Osteocyte (in vitro differentiated cells): ENCODE measurements at regions not wholly inside any gene's neighbourhood (a gene's known extent, or its start where the extent isn't known, plus 50 kb on each side); places are given as distances from the start of the nearest gene placed in this dataset.

ENCODE experiments used
- DNase-seq: peaks from one replicate; pipeline ENCODE4 v3.0.0; 2021; ENCODE audit warnings: mixed read lengths; ENCODE audit not compliant: unreplicated experiment; ENCODE audit errors: extremely low spot score
- H3K27ac Mint-ChIP-seq: one replicate; pipeline ENCODE4 v1.8.0; 2021; ENCODE audit warnings: mild to moderate bottlenecking, mixed read lengths; ENCODE audit not compliant: unreplicated experiment
- H3K27me3 Mint-ChIP-seq: one replicate; pipeline ENCODE4 v1.8.0; 2021; ENCODE audit warnings: mixed read lengths; ENCODE audit not compliant: unreplicated experiment
- H3K36me3 Mint-ChIP-seq: one replicate; pipeline ENCODE4 v1.8.0; 2021; ENCODE audit warnings: mixed read lengths; ENCODE audit not compliant: unreplicated experiment
- H3K4me1 Mint-ChIP-seq: one replicate; pipeline ENCODE4 v1.8.0; 2021; ENCODE audit warnings: mixed read lengths; ENCODE audit not compliant: unreplicated experiment
- H3K4me3 Mint-ChIP-seq: one replicate; pipeline ENCODE4 v1.8.0; 2021; ENCODE audit warnings: mild to moderate bottlenecking, moderate library complexity, mixed read lengths; ENCODE audit not compliant: unreplicated experiment
- H3K9me3 Mint-ChIP-seq: one replicate; pipeline ENCODE4 v1.8.0; 2021; ENCODE audit warnings: mixed read lengths; ENCODE audit not compliant: unreplicated experiment
- TF ChIP-seq, protein P1 (sequence below): fragments of 200-600 bp; sonication (generic); IDR thresholded peaks from 2 replicates; pipeline ENCODE4 v1.5.0; 2021; ENCODE audit warnings: antibody characterized with exemption, mild to moderate bottlenecking, moderate library complexity

DNA sequence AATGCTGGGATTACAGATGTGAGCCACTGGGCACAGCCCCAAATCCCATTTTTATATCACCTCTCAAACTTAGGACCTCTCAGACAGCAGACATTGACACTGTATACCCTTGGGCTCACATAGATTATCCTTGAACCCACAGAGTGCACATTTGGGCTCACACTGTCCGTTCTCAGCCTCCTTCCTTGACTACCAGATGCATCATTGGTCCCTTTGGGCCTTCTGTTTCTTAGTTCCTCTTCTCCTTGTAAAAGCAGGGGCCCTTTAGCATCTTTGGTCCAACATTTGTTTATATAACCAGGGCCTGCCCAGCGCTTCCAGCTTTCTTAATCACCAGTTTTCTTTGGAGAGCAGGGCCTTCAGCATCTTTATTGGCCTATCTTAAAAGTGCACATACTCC lies 126.2 kb downstream of the SEC61B start:
- no peak for DNase-seq
- TF ChIP-seq, protein P1, sequence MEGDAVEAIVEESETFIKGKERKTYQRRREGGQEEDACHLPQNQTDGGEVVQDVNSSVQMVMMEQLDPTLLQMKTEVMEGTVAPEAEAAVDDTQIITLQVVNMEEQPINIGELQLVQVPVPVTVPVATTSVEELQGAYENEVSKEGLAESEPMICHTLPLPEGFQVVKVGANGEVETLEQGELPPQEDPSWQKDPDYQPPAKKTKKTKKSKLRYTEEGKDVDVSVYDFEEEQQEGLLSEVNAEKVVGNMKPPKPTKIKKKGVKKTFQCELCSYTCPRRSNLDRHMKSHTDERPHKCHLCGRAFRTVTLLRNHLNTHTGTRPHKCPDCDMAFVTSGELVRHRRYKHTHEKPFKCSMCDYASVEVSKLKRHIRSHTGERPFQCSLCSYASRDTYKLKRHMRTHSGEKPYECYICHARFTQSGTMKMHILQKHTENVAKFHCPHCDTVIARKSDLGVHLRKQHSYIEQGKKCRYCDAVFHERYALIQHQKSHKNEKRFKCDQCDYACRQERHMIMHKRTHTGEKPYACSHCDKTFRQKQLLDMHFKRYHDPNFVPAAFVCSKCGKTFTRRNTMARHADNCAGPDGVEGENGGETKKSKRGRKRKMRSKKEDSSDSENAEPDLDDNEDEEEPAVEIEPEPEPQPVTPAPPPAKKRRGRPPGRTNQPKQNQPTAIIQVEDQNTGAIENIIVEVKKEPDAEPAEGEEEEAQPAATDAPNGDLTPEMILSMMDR = no peak
- Mint-ChIP-seq H3K27ac (peak overlapping the region; percentile 6), H3K36me3 (no peaks in the 10 kb centered on the region), H3K4me3 (no peak overlapping the region), H3K27me3 (no peaks in the 10 kb centered on the region), H3K4me1 (peaks cover 35% of the 10 kb centered on the region), H3K9me3 (no peaks in the 10 kb centered on the region)

DNA sequence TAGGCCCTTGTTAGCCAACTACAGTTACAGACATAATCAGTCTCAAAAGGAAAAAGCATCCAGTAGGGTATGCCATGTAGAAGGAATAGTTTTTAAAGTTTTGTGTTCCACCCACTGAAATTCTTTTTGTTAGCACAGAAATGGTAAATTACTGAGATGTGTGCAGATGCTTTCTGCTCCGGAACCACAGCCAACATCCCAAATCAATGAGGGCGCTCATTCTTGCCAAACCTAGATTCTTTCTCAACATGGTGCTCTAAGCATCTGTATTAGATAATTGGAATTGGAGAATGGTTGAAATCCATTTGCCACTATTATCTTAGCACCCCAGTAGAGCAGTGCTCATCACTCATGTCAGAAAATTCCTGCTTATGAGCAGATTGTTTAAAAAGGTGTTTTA lies 127.8 kb downstream of the SEC61B start:
- H3K27me3 Mint-ChIP-seq = no peaks in the 10 kb centered on the region
- TF ChIP-seq, protein P1 = no peak
- no peak overlapping the region for H3K4me3 Mint-ChIP-seq
- H3K9me3 Mint-ChIP-seq = no peaks in the 10 kb centered on the region
- H3K4me1 Mint-ChIP-seq = peaks cover 41% of the 10 kb centered on the region
- no peaks in the 10 kb centered on the region for H3K36me3 Mint-ChIP-seq
- no peak overlapping the region for H3K27ac Mint-ChIP-seq
- DNase-seq = no peak

- Mint-ChIP-seq H3K27me3 (no peaks in the 10 kb centered on the region), H3K36me3 (no peaks in the 10 kb centered on the region), H3K9me3 (no peaks in the 10 kb centered on the region), H3K4me1 (peaks cover 37% of the 10 kb centered on the region), H3K27ac (no peak overlapping the region), H3K4me3 (no peak overlapping the region)
- DNase-seq = no peak
- TF ChIP-seq, protein P1 = no peak
These were observed 128.4 kb downstream of the SEC61B start for GRCh38 chr9:99350461-99350860.

DNA sequence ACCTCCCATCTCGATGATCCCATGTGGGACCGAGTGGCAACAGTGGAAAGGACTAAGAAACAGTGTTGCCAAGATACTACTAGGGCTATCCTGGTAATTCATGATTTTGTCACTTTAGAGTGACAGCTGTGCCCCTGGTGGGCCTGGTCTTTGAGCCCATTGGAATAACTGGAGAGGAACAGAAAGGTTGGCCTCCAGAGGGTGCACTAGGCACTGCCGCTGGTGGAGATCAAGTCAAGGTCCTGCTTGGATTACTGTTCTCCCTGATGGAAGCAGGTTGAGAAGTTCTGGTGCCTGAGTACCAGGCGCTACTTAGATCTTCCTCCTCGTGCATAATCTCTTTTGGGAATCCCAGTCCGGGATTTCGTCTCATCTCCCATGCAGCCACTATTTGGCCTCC lies 129.6 kb downstream of the SEC61B start:
- no peak overlapping the region for H3K27ac Mint-ChIP-seq
- no peaks in the 10 kb centered on the region for H3K36me3 Mint-ChIP-seq
- TF ChIP-seq, protein P1 = no peak
- no peaks in the 10 kb centered on the region for H3K27me3 Mint-ChIP-seq
- no peak overlapping the region for H3K4me3 Mint-ChIP-seq
- no peak for DNase-seq
- no peaks in the 10 kb centered on the region for H3K9me3 Mint-ChIP-seq
- H3K4me1 Mint-ChIP-seq = peaks cover 38% of the 10 kb centered on the region

DNA sequence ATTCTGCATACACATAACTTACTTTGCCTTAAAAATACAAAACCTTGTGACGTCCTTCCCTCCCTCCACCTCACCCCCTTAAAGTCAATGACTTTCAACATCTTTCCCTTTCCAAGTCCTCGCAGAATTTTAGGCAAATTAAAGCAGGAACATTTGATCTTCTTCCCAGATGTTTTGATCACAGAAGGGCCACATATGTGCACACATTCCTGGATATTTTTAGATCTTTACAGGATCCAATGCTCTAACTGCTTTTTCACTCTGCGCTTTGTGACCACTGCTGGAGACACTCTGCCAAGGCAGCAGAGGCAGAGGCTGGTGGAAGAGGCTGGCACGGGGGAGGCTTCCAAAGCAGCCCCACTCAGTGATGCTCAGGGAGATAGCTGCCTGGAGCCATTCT lies 130.7 kb downstream of the SEC61B start:
- Mint-ChIP-seq H3K27ac (peak overlapping the region; percentile 25), H3K36me3 (no peaks in the 10 kb centered on the region), H3K9me3 (no peaks in the 10 kb centered on the region), H3K4me3 (no peak overlapping the region), H3K27me3 (no peaks in the 10 kb centered on the region), H3K4me1 (peaks cover 38% of the 10 kb centered on the region)
- TF ChIP-seq, protein P1 = no peak
- no peak for DNase-seq
